CD4-positive, alpha-beta T cell (primary cell): ENCODE measurements at regions not wholly inside any gene's neighbourhood (a gene's known extent, or its start where the extent isn't known, plus 50 kb on each side); places are given as distances from the start of the nearest gene placed in this dataset.

Experiments used
- ATAC-seq: fragments of 200-7000 bp; cut with Tn5 transposase; one replicate; pipeline ENCODE4 v1.10.0; 2022; ENCODE audit warnings: mild to moderate bottlenecking; ENCODE audit not compliant: poor library complexity
- CTCF ChIA-PET: fragments of 350-600 bp; sonication (Branson Sonifier 250); formaldehyde crosslinking; loops from one replicate; lab custom pipeline; 2021; ENCODE audit warnings: antibody characterized with exemption, inconsistent platforms; lab: Charles Lee
- POLR2A ChIA-PET: fragments of 350-600 bp; sonication (Branson Sonifier 250); formaldehyde crosslinking; loops from one replicate; lab custom pipeline; 2021; ENCODE audit warnings: antibody characterized with exemption, inconsistent platforms; lab: Charles Lee
- DNase-seq, 14 experiments: peaks; one replicate each; pipeline ENCODE4 v3.0.0-alpha.2; 2013 to 2020; ENCODE audit warnings: mixed read lengths in 2 of 14
- H3K27ac ChIP-seq, 2 donors: one replicate each; pipeline versions ENCODE4 v1.5.1 to v1.7.0; 2013; ENCODE audit warnings: low read length in 2 of 2, low read depth in 1 of 2, mild to moderate bottlenecking in 1 of 2
- H3K27me3 ChIP-seq, 2 experiments: 1 replicate in 1 of 2; 2 replicates in 1 of 2; pipeline versions ENCODE4 v1.6.1 to v1.7.0; 2013; ENCODE audit warnings: low read length in 2 of 2, control low read depth in 1 of 2, mild to moderate bottlenecking in 1 of 2, moderate library complexity in 1 of 2; ENCODE audit not compliant: insufficient read depth in 2 of 2, control insufficient read depth in 1 of 2
- H3K36me3 ChIP-seq: one replicate; pipeline ENCODE4 v1.6.1; 2013; ENCODE audit warnings: low read length, control low read depth; ENCODE audit not compliant: insufficient read depth
- H3K4me1 ChIP-seq: one replicate; pipeline ENCODE4 v1.6.1; 2013; ENCODE audit warnings: low read length, control low read depth; ENCODE audit not compliant: insufficient read depth
- H3K4me3 ChIP-seq: one replicate; pipeline ENCODE4 v1.5.1; 2013; ENCODE audit warnings: mild to moderate bottlenecking, low read length, moderate library complexity
- H3K9me3 ChIP-seq, 2 experiments: 1 replicate in 1 of 2; 2 replicates in 1 of 2; pipeline versions ENCODE4 v1.6.1 to v1.7.0; 2013; ENCODE audit warnings: low read length in 2 of 2, mild to moderate bottlenecking in 2 of 2, control low read depth in 1 of 2, moderate library complexity in 1 of 2; ENCODE audit not compliant: control insufficient read depth in 1 of 2, insufficient read depth in 1 of 2
- H3K27ac Mint-ChIP-seq: one replicate; pipeline ENCODE4 v1.8.0; 2020; ENCODE audit warnings: mixed read lengths
- H3K27me3 Mint-ChIP-seq: one replicate; pipeline ENCODE4 v1.8.0; 2021; ENCODE audit warnings: mixed read lengths
- H3K36me3 Mint-ChIP-seq: one replicate; pipeline ENCODE4 v1.8.0; 2021; ENCODE audit warnings: low read depth, mixed read lengths
- H3K4me1 Mint-ChIP-seq: one replicate; pipeline ENCODE4 v1.8.0; 2021; ENCODE audit warnings: low read depth, mixed read lengths
- H3K4me3 Mint-ChIP-seq: one replicate; pipeline ENCODE4 v1.8.0; 2020; ENCODE audit warnings: mild to moderate bottlenecking, mixed read lengths
- H3K9me3 Mint-ChIP-seq: one replicate; pipeline ENCODE4 v1.8.0; 2020; ENCODE audit warnings: mixed read lengths
- CTCF ChIP-seq: fragments of 200-600 bp; IDR thresholded peaks from one replicate; pipeline ENCODE4 v1.8.0; 2022; ENCODE audit warnings: antibody characterized with exemption, mild to moderate bottlenecking
- intact Hi-C, 2 experiments: fragments of 100-400 bp; cut with DNase I in 1 of 2; cut with micrococcal nuclease in 1 of 2; formaldehyde crosslinking; loops; one replicate each; pipeline versions ENCODE4 v1.15.1 to v1.9.0; 2023 to 2025; cut with DNase I, micrococcal nuclease

- H3K9me3 Mint-ChIP-seq: peaks cover 3% of the 10 kb centered on the region
- Histone ChIP-seq H3K4me3 (no peak overlapping the region), H3K9me3 (peaks cover 0 to 10% of the 10 kb centered on the region in 2 experiments), H3K27ac (no peak overlapping the region), H3K4me1 (no peaks in the 10 kb centered on the region), H3K27me3 (no peaks in the 10 kb centered on the region), H3K36me3 (no peaks in the 10 kb centered on the region)
- no peak overlapping the region for H3K4me3 Mint-ChIP-seq
- no peak for TF ChIP-seq CTCF
- intact Hi-C loops: no loop called here
- no peaks in the 10 kb centered on the region for H3K27me3 Mint-ChIP-seq
- no peak for ATAC-seq
- ChIA-PET CTCF (no interaction called here), POLR2A (no interaction called here)
- H3K4me1 Mint-ChIP-seq: no peaks in the 10 kb centered on the region
- H3K36me3 Mint-ChIP-seq: no peaks in the 10 kb centered on the region
- DNase-seq: no peak
- no peak overlapping the region for H3K27ac Mint-ChIP-seq
Measured at GRCh38 chr5:117089001-117089400, 514.4 kb upstream of the SEMA6A start.

GRCh38 chr5:117088176-117088575 is 513.6 kb upstream of the SEMA6A start:
- no peaks in the 10 kb centered on the region for H3K4me1 Mint-ChIP-seq
- no peak overlapping the region for H3K27ac Mint-ChIP-seq
- no peak overlapping the region for H3K4me3 Mint-ChIP-seq
- TF ChIP-seq CTCF: no peak
- H3K27me3 Mint-ChIP-seq: no peaks in the 10 kb centered on the region
- Histone ChIP-seq H3K4me3 (no peak overlapping the region), H3K4me1 (no peaks in the 10 kb centered on the region), H3K9me3 (peaks cover 0 to 3% of the 10 kb centered on the region in 2 experiments), H3K36me3 (no peaks in the 10 kb centered on the region), H3K27me3 (no peaks in the 10 kb centered on the region), H3K27ac (no peak overlapping the region)
- POLR2A ChIA-PET: no interaction called here
- no peaks in the 10 kb centered on the region for H3K36me3 Mint-ChIP-seq
- intact Hi-C loops: no loop called here
- ATAC-seq (no peak), DNase-seq (no peak)
- peaks cover 3% of the 10 kb centered on the region for H3K9me3 Mint-ChIP-seq
- CTCF ChIA-PET: no interaction called here

- no peak overlapping the region for H3K27ac ChIP-seq
- no peaks in the 10 kb centered on the region for H3K27me3 ChIP-seq
- intact Hi-C loops: no loop called here
- Mint-ChIP-seq H3K4me3 (no peak overlapping the region), H3K9me3 (peaks cover 5% of the 10 kb centered on the region), H3K27me3 (no peaks in the 10 kb centered on the region), H3K4me1 (no peaks in the 10 kb centered on the region), H3K27ac (no peak overlapping the region), H3K36me3 (no peaks in the 10 kb centered on the region)
- H3K36me3 ChIP-seq: no peaks in the 10 kb centered on the region
- H3K9me3 ChIP-seq: peaks cover 0 to 3% of the 10 kb centered on the region in 2 experiments
- no peak overlapping the region for H3K4me3 ChIP-seq
- no peaks in the 10 kb centered on the region for H3K4me1 ChIP-seq
- no peak for ATAC-seq
- ChIA-PET CTCF (no interaction called here), POLR2A (no interaction called here)
- DNase-seq: no peak
- TF ChIP-seq CTCF: no peak
Measured at GRCh38 chr5:117084067-117084466, 509.4 kb upstream of the SEMA6A start.
